Lower lobe of right lung (tissue), 2 donors: ENCODE measurements at regions not wholly inside any gene's neighbourhood (a gene's known extent, or its start where the extent isn't known, plus 50 kb on each side); places are given as distances from the start of the nearest gene placed in this dataset.

Experiments used
- ATAC-seq, 2 donors: fragments of 200-7000 bp; cut with Tn5 transposase; one replicate each; pipeline ENCODE4 v1.9.1; 2020 to 2022; ENCODE audit warnings: mild to moderate bottlenecking in 2 of 2, moderate library complexity in 2 of 2
- DNase-seq: peaks from one replicate; pipeline ENCODE4 v3.0.0-alpha.2; 2020
- H3K27ac ChIP-seq: fragments of 200-600 bp; one replicate; pipeline ENCODE4 v1.8.0; 2022
- H3K27me3 ChIP-seq: fragments of 200-600 bp; one replicate; pipeline ENCODE4 v1.8.0; 2022; ENCODE audit warnings: low read depth
- H3K36me3 ChIP-seq: fragments of 200-600 bp; one replicate; pipeline ENCODE4 v1.8.0; 2022; ENCODE audit warnings: mild to moderate bottlenecking
- H3K4me1 ChIP-seq: fragments of 200-600 bp; one replicate; pipeline ENCODE4 v1.8.0; 2022
- H3K4me3 ChIP-seq: fragments of 200-600 bp; one replicate; pipeline ENCODE4 v1.8.0; 2022; ENCODE audit warnings: mild to moderate bottlenecking
- H3K9me3 ChIP-seq: fragments of 200-600 bp; one replicate; pipeline ENCODE4 v1.8.0; 2022
- CTCF ChIP-seq: fragments of 200-600 bp; IDR thresholded peaks from one replicate; pipeline ENCODE4 v1.8.0; 2022; ENCODE audit warnings: antibody characterized with exemption, mild to moderate bottlenecking
- intact Hi-C: fragments of 100-400 bp; cut with DNase I; formaldehyde crosslinking; loops from one replicate; pipeline ENCODE4 v1.11.0; 2022
- donor health status: DM: no; HTN: yes; CAD: no; lungs with severe emphysema.

GRCh38 chrX:22542641-22543040 is 269.9 kb downstream of the CBLL2 start:
- intact Hi-C loops: no loop called here
- Histone ChIP-seq H3K4me1 (no peaks in the 10 kb centered on the region), H3K27ac (no peak overlapping the region), H3K27me3 (no peaks in the 10 kb centered on the region), H3K36me3 (no peaks in the 10 kb centered on the region), H3K9me3 (no peaks in the 10 kb centered on the region), H3K4me3 (no peak overlapping the region)
- ATAC-seq (no peak), DNase-seq (no peak)
- no peak for TF ChIP-seq CTCF

- no peak for ATAC-seq
- Histone ChIP-seq H3K36me3 (no peaks in the 10 kb centered on the region), H3K27me3 (no peaks in the 10 kb centered on the region), H3K4me3 (no peak overlapping the region), H3K4me1 (no peaks in the 10 kb centered on the region), H3K9me3 (no peaks in the 10 kb centered on the region), H3K27ac (no peak overlapping the region)
- TF ChIP-seq CTCF: no peak
- intact Hi-C loops: no loop called here
- DNase-seq: no peak
Measured at GRCh38 chrX:22559506-22559905, 286.8 kb downstream of the CBLL2 start.

- intact Hi-C loops: no loop called here
- no peaks in the 10 kb centered on the region for H3K9me3 ChIP-seq
- no peaks in the 10 kb centered on the region for H3K4me1 ChIP-seq
- DNase-seq (no peak), ATAC-seq (no peak)
- H3K4me3 ChIP-seq: no peak overlapping the region
- H3K27me3 ChIP-seq: no peaks in the 10 kb centered on the region
- no peak for TF ChIP-seq CTCF
- H3K27ac ChIP-seq: no peak overlapping the region
- no peaks in the 10 kb centered on the region for H3K36me3 ChIP-seq
Measured at GRCh38 chrX:22575161-22575845, 302.6 kb downstream of the CBLL2 start.

GRCh38 chrX:22577181-22577580 is 304.5 kb downstream of the CBLL2 start:
- ATAC-seq (no peak), DNase-seq (no peak)
- Histone ChIP-seq H3K36me3 (no peaks in the 10 kb centered on the region), H3K9me3 (no peaks in the 10 kb centered on the region), H3K4me1 (no peaks in the 10 kb centered on the region), H3K4me3 (no peak overlapping the region), H3K27ac (no peak overlapping the region), H3K27me3 (no peaks in the 10 kb centered on the region)
- intact Hi-C loops: no loop called here
- no peak for TF ChIP-seq CTCF

GRCh38 chrX:22585831-22586230 is 313.1 kb downstream of the CBLL2 start:
- intact Hi-C loops: no loop called here
- no peak overlapping the region for H3K27ac ChIP-seq
- no peak overlapping the region for H3K4me3 ChIP-seq
- H3K9me3 ChIP-seq: no peaks in the 10 kb centered on the region
- no peaks in the 10 kb centered on the region for H3K4me1 ChIP-seq
- ATAC-seq (no peak), DNase-seq (no peak)
- no peaks in the 10 kb centered on the region for H3K36me3 ChIP-seq
- TF ChIP-seq CTCF: no peak
- H3K27me3 ChIP-seq: no peaks in the 10 kb centered on the region
